T-helper 2 cell treated with Interferon-gamma antibody and Interleukin-4, amounts not matched to agents 100 ng/mL and 5 ng/mL, for 36 hours (primary cell): ENCODE measurements at regions not wholly inside any gene's neighbourhood (a gene's known extent, or its start where the extent isn't known, plus 50 kb on each side); places are given as distances from the start of the nearest gene placed in this dataset.

ENCODE experiments used
- intact Hi-C: fragments of 100-400 bp; cut with micrococcal nuclease; formaldehyde crosslinking; loops from one replicate; pipeline ENCODE4 v1.15.1; 2023

- intact Hi-C loops = no loop called here
Measured at GRCh38 chr5:12277504-12278192, 373.4 kb upstream of the CTNND2 start.

DNA sequence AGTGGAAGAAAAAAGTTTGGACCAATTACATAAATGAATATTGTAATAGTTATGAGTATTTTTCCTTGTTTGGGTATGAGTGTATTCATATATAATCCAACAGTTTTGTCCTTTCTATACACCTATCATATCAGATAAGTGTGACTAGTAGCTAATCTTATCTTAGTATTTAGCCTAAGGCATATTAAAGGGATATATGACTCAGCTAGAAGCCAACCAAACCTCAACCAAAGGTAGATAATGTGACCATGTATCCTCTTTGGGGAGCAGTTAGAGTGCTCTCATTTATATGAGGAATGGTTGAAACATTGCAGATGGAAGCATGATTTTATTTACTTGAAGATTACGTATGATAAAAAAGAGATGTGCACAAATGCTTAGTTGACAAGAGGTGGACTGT, 370.0 kb upstream of the CTNND2 start:
- intact Hi-C loops = no loop called here

DNA sequence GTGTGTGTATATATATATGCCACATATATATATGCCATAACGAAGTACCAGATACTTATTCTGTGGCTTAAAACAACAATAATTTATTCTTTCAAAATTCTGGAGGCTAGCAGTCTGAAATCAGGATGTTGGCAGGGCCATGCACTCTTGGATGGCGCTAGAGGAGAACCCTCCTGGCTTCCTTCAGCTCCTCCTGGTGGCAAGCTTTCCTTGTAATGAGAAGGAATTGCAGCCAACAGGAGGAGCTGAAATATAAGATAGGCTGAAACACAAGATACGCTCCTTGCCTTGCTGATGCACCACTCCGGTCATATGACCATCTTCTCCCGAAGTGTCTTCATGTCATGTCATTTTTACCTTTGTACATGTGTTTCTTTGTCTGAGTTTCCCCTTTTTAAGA, 368.1 kb upstream of the CTNND2 start:
- intact Hi-C loops = no loop called here

- intact Hi-C loops = no loop called here
Measured at GRCh38 chr5:12270914-12271313, 366.7 kb upstream of the CTNND2 start.

DNA sequence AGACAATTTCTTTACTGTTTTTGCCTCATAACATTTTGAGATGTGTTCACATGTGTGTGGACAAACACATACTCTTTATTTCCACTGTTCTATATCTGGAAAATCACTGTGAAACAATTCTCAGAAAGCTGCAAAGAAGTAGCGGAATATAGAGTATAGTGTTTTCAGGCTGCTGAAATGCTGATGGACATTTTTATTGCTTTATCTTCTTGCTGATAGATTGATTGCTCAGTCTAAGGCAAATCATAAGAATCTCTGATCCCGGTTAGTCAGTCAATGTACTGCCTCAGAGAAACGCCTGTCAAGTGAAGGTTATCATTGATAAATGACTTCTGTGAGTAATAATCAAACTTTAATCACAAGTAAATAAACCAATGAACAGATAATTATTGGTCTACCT, 364.9 kb upstream of the CTNND2 start:
- intact Hi-C loops = no loop called here

DNA sequence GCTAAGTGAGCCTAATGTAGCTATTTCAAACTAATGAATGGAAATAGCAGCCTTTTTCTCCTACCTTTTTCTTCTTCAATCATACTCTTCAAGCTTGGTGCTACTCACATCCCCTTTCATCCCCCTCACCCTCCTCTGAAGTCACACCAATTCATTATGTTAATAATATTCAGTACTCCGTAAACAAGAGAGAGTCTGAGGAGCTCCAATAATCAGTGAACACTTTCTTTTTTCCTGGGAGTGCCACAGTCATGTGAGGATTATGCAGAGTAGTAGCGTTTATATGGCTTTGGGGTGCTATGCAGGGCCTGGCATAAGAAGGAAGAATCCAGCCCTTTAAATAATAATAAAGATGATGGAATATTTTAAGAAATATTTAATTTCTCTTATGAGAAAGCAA, 354.3 kb upstream of the CTNND2 start:
- intact Hi-C loops = no loop called here

GRCh38 chr5:12250454-12250853, 346.2 kb upstream of the CTNND2 start:
- intact Hi-C loops = no loop called here

DNA sequence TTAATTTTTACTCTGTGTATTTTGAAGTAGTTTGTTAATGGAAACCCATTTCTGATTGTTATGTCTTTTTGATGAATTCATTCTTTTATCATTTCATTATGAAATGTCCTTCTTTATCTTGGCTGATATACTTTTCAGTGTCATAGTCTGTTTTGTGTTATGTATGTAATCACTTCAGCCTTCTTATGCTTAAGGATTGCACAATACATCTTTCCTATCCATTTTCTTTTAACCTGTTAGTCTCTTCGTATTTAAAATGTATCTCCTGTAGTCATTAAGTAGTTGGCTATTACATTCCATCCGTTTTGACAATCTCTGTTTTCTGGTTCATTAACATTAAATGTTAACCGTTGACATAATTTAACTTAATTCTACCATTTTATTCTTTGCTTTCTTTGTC, 344.6 kb upstream of the CTNND2 start:
- intact Hi-C loops = no loop called here

DNA sequence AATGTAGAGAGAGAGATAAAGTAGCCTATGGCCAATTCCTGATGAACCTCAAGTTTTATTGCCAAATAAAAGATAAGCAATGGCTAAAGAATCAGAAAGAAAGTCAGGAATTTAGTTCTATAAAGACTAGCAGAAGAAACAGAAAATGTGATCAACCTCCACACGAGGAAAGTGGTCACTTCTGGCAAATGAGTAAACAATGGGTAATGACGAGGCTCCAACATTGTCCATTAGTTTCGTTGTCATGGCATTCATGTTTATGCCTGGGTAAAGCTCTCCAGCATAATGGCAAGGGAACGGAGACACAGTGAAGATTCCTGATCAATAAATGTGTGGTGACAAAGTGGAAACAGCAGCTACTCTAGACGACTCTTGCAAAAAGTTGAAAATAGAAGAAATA, 341.8 kb upstream of the CTNND2 start:
- intact Hi-C loops = no loop called here

- intact Hi-C loops = no loop called here
Measured at GRCh38 chr5:12245429-12245828, 341.2 kb upstream of the CTNND2 start.

DNA sequence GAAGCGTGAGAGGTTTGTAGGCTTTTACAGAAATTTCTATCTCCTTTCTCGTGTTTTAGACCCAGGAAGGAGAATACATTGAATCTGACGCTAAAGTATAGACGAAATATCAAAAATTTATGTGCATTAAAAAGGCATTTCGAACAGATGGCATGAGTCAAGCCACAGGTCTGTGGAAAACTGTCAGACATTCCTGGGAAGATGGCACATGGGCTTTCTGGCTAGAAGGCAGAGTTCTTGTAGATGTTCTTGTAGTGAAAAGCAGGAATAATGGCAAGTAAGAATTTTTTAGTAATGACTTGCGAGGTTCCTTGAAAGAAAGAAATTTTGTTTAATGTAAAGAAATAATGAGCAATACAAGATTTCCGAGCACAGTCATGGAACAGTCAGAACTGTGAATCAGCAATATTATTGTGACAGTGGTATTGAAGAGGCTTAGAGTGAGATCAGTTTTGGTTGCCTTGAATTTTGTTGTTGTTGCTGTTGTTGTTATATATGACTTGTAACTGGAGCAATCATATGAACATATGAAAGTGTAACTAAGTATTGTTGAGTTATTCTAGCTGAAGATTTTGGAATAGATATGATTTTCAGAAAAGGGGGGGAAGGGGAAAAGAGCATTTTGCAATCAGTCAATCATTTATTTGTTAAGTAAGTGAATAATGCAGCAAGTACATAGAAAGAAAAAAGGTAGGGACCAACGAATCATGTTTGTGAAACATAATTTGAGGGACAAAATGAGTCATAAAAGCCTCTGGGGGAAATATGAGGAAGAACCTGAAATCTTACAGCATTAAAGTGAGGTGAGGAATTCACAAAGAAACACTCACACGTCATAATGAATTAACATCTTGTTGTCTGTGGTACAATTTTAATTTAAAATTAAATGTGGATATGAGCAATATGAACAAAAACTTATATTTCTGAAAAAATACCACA, 339.0 kb upstream of the CTNND2 start:
- intact Hi-C loops = no loop called here

DNA sequence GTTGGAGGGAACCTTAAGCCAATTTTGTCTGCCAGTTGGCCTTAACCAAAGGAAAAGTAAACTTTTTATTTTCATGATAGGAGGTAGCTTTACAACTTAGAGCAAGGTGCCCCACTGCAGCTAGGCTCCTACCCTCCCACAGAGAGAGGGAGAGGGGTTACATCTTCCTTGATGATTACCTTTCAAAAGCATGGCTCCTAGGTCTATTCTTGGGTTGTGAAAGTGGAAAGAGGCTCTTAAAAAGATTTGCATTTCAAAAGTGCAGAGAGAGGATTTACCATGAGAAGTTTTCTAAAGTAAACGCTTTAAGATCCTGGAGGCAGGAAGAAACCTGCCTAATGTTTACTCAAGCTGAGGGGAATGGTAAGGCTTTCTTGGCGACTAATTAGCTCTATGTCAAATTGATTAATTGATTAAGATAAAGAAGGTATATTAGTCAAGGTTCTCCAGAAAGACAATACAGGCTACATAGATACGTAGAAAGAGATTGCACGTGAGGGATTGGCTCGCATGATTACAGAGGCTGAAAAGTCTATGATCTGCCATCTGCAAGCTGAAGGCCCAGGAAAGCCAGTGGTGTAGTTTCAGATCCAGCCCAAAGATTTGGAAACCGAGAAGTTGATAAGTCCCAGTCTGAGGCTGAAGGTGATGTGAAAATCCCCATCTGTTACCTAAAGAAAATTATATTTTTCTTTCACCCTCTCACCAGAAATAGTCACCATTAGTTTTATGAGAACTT, 333.8 kb upstream of the CTNND2 start:
- intact Hi-C loops = no loop called here

DNA sequence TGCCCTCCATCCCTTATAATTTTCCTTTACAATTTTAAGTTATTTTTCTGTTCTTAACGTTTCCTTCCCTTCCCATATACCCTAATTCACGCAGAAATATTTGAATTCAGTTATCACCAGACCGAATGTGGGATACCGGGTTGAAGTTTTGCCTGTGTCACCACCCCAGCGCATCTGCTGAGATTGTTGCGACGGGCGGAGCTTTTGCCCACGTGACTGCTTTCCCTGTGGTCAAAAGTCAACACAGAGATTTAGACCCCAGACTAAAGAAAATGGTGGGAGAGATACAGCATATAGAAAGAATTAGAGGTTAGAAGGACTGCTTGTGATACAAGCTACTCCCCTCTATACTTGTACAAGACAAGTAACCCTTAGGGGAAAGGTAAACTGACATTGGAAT, 326.4 kb upstream of the CTNND2 start:
- intact Hi-C loops = no loop called here

- intact Hi-C loops = no loop called here
Measured at GRCh38 chr5:12217039-12217438, 312.8 kb upstream of the CTNND2 start.

- intact Hi-C loops = no loop called here
Measured at GRCh38 chr5:12214267-12215015, 310.2 kb upstream of the CTNND2 start.

DNA sequence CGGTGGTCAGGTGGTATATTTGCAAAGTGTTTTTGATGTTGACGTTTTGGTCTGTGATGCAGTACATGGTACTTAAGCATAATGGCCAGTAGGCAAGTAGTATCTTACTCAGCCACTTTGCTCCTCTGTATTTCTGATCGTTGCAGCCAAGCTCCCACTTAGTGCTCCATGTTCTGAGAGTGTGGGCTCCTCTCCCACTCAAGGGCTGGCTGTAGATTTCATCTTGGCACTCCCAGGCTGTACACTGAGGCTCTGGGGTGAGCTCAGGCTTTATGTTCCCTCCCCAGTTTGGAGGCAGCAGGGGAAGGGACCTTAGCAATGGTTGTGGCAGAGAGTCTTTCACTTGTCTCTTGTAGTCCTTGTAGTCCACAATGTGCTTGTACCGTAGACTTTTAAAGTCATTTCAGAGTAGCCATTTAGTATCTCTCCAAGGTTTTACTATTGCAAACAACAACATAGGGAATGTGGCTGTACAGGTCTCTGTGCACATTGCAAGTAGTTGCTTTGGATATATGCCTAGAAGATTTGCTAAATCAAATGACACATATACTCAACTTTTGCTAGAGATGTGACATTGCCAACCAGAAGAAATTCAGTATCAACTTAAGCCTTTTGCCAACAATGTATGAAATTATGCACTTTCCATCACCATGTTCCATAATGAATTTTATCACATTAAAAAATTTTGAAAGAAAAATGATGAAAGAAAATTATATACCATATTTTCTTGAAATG, 304.3 kb upstream of the CTNND2 start:
- intact Hi-C loops = no loop called here

DNA sequence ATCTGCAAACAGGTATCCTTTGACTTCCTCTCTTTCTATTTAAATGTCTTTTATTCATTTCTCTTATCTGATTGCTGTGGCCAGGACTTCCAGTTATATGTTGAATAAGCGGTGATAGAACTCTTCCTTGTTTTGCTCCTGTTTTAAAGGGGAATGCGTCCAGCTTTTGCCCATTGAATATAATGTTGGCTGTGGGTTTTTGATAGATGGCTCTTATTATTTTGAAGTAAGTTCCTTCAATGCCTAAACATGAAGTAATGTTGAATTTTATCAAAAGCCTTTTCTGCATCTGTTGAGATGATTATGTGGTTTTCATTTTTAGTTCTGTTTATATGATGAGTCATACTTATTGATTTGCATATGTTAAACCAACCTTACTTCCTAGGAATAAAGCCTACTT, 300.5 kb upstream of the CTNND2 start:
- intact Hi-C loops = no loop called here

DNA sequence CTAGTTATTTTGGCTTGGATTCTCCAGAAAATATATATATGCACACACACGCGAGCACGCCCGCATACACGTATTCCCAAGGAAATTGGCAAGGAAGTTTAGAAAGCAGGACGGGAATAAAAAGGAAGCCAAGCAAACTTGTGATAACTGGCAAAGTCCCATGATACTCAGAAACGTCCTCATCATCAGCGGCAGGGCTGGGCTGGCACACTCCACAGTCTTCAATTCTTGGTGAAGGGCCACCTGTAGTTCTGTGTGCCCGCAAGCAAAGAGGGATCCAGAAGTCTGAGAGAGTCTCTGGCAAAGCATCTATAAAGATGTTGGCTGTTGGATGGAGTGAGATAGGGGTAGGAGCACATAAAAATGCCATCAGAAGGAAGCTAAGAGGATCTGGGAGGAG, 289.3 kb upstream of the CTNND2 start:
- intact Hi-C loops = no loop called here

GRCh38 chr5:12183003-12183402, 278.8 kb upstream of the CTNND2 start:
- intact Hi-C loops = no loop called here

DNA sequence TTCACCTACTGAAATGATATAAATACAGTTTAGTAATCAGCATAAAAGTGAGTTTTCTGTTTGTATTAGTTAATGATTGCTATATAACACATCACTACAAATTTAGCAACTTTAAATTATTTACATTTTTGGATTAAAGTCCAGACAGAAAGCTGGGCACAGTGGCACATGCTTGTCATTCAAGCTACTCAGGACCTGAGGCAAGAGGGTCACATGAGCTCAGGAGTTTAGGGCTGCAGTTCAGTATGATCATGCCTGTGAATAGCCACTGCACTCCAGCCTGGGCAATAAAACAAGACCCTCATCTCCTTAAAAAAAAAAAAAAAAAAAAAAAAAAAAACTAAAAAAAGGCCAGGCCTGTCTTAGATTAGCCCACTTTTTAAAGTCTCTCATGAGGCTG, 273.6 kb upstream of the CTNND2 start:
- intact Hi-C loops = no loop called here

DNA sequence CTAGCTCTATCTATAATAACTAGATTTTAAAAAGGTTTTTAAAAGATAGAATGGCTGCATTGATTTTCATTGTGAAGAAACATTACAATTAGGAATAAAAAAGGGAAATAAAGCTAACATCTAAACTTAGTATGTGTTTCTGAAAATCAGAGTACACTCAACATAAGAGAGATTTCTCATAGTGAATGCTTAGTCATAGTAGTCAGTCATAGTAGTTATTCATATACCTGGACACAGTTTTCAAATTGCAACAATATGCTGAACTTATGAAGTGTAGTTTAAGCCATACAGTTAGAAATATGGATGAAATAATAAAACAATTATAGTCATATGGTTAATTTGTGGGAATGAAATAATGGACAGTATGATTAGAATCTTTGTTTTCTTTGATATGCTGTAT, 273.0 kb upstream of the CTNND2 start:
- intact Hi-C loops = no loop called here
